RPMI7951 (cell line): ENCODE measurements at regions not wholly inside any gene's neighbourhood (a gene's known extent, or its start where the extent isn't known, plus 50 kb on each side); places are given as distances from the start of the nearest gene placed in this dataset.
"Not testable (repeated sequence)": the region's sequence is repeated elsewhere in the genome, so short reads cannot be mapped to it uniquely, and the experiment has no call there.

Experiments used
- DNase-seq: peaks from one replicate; pipeline ENCODE4 v3.0.0-alpha.2; 2012; ENCODE audit warnings: low read depth

- no peak for DNase-seq
These were observed 122.3 kb downstream of the HAUS1 start for GRCh38 chr18:46226461-46226860.

GRCh38 chr18:46229641-46230040, 125.5 kb downstream of the HAUS1 start:
- not testable (repeated sequence) for DNase-seq

GRCh38 chr18:46236156-46236555, 132.0 kb downstream of the HAUS1 start:
- no peak for DNase-seq

GRCh38 chr18:46237891-46238290, 133.7 kb downstream of the HAUS1 start:
- DNase-seq = no peak

- DNase-seq = no peak
These were observed 135.4 kb downstream of the HAUS1 start for GRCh38 chr18:46239549-46239948.

- DNase-seq = no peak
These were observed 135.8 kb downstream of the HAUS1 start for GRCh38 chr18:46239998-46240397.

GRCh38 chr18:46241393-46241792, 137.2 kb downstream of the HAUS1 start:
- not testable (repeated sequence) for DNase-seq

GRCh38 chr18:46242183-46242582, 138.0 kb downstream of the HAUS1 start:
- DNase-seq = no peak

GRCh38 chr18:46243095-46243494, 138.9 kb downstream of the HAUS1 start:
- DNase-seq = no peak

GRCh38 chr18:46243673-46244072, 139.5 kb downstream of the HAUS1 start:
- no peak for DNase-seq

- no peak for DNase-seq
These were observed 141.9 kb downstream of the HAUS1 start for GRCh38 chr18:46246101-46246500.

- no peak for DNase-seq
These were observed 143.8 kb downstream of the HAUS1 start for GRCh38 chr18:46247942-46248341.

GRCh38 chr18:46250084-46250811, 146.1 kb downstream of the HAUS1 start:
- peak; percentile 84 for DNase-seq

- no peak for DNase-seq
These were observed 146.6 kb downstream of the HAUS1 start for GRCh38 chr18:46250812-46251173.

GRCh38 chr18:46252759-46253158, 148.6 kb downstream of the HAUS1 start:
- DNase-seq = no peak

GRCh38 chr18:46253498-46253897, 149.3 kb downstream of the HAUS1 start:
- no peak for DNase-seq

GRCh38 chr18:46256078-46256477, 151.9 kb downstream of the HAUS1 start:
- no peak for DNase-seq

- no peak for DNase-seq
These were observed 153.2 kb downstream of the HAUS1 start for GRCh38 chr18:46257366-46257765.

- peak; percentile 79 for DNase-seq
These were observed 156.1 kb downstream of the HAUS1 start for GRCh38 chr18:46260016-46260878.

- no peak for DNase-seq
These were observed 156.6 kb downstream of the HAUS1 start for GRCh38 chr18:46260879-46261143.

GRCh38 chr18:46261799-46262198, 157.6 kb downstream of the HAUS1 start:
- DNase-seq = no peak

- no peak for DNase-seq
These were observed 158.7 kb downstream of the HAUS1 start for GRCh38 chr18:46262856-46263255.

- DNase-seq = no peak
These were observed 160.1 kb downstream of the HAUS1 start for GRCh38 chr18:46264255-46264654.
